ENCODE measurements at regions not wholly inside any gene's neighbourhood (a gene's known extent, or its start where the extent isn't known, plus 50 kb on each side); places are given as distances from the start of the nearest gene placed in this dataset.

DNA sequence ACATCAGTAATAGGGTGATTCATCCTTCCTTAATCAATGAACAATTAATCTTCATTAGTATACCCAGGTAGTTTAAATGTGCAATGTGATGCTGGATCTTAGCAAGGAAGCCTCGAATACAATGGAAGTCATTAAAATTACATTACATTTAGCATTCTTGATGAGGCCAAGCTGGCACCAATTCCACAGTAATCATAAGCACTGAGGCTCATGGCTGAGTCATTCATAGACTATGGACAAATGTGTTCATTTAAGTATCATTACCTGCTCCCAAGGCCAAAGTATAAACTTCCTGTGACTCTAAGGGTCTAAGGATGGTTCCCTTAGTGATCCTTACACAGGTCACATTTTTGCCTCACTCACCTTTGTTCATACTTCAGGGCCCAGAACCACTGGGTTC, 266.4 kb upstream of the CDIN1 start:
- TF ChIP-seq, protein P1, sequence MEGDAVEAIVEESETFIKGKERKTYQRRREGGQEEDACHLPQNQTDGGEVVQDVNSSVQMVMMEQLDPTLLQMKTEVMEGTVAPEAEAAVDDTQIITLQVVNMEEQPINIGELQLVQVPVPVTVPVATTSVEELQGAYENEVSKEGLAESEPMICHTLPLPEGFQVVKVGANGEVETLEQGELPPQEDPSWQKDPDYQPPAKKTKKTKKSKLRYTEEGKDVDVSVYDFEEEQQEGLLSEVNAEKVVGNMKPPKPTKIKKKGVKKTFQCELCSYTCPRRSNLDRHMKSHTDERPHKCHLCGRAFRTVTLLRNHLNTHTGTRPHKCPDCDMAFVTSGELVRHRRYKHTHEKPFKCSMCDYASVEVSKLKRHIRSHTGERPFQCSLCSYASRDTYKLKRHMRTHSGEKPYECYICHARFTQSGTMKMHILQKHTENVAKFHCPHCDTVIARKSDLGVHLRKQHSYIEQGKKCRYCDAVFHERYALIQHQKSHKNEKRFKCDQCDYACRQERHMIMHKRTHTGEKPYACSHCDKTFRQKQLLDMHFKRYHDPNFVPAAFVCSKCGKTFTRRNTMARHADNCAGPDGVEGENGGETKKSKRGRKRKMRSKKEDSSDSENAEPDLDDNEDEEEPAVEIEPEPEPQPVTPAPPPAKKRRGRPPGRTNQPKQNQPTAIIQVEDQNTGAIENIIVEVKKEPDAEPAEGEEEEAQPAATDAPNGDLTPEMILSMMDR (conservative IDR thresholded peaks at IDR 0.05), result no peak
- no peak for TF ChIP-seq ZFX (IDR thresholded peaks at IDR 0.05)

Measured in C4-2B (cell line).